T follicular helper cell (primary cell): ENCODE measurements at regions not wholly inside any gene's neighbourhood (a gene's known extent, or its start where the extent isn't known, plus 50 kb on each side); places are given as distances from the start of the nearest gene placed in this dataset.
"Not testable (repeated sequence)": the region's sequence is repeated elsewhere in the genome, so short reads cannot be mapped to it uniquely, and the experiment has no call there.

Source experiments
- DNase-seq: peaks from one replicate; pipeline ENCODE4 v3.0.0-alpha.2; 2020; ENCODE audit warnings: low read depth

- DNase-seq = no peak
Measured at GRCh38 chr9:31807574-31808256, 576.7 kb upstream of the ACO1 start.

- no peak for DNase-seq
Measured at GRCh38 chr9:31808766-31809165, 575.7 kb upstream of the ACO1 start.

- DNase-seq = no peak
Measured at GRCh38 chr9:31820426-31820825, 564.0 kb upstream of the ACO1 start.

GRCh38 chr9:31821583-31821982 is 562.9 kb upstream of the ACO1 start:
- no peak for DNase-seq

GRCh38 chr9:31823365-31823764 is 561.1 kb upstream of the ACO1 start:
- DNase-seq = no peak

- DNase-seq = no peak
Measured at GRCh38 chr9:31824860-31825259, 559.6 kb upstream of the ACO1 start.

- no peak for DNase-seq
Measured at GRCh38 chr9:31837211-31837610, 547.2 kb upstream of the ACO1 start.

GRCh38 chr9:31839273-31839672 is 545.2 kb upstream of the ACO1 start:
- DNase-seq = no peak

- DNase-seq = no peak
Measured at GRCh38 chr9:31840702-31841101, 543.7 kb upstream of the ACO1 start.

GRCh38 chr9:31847963-31848362 is 536.5 kb upstream of the ACO1 start:
- no peak for DNase-seq

GRCh38 chr9:31848505-31849285 is 535.7 kb upstream of the ACO1 start:
- no peak for DNase-seq

GRCh38 chr9:31854187-31854586 is 530.3 kb upstream of the ACO1 start:
- DNase-seq = no peak

- DNase-seq = no peak
Measured at GRCh38 chr9:31868830-31869229, 515.6 kb upstream of the ACO1 start.

GRCh38 chr9:31870276-31870675 is 514.2 kb upstream of the ACO1 start:
- no peak for DNase-seq

- no peak for DNase-seq
Measured at GRCh38 chr9:31873722-31874121, 510.7 kb upstream of the ACO1 start.

GRCh38 chr9:31894008-31894407 is 490.4 kb upstream of the ACO1 start:
- no peak for DNase-seq

GRCh38 chr9:31908158-31908890 is 476.1 kb upstream of the ACO1 start:
- DNase-seq = no peak

- no peak for DNase-seq
Measured at GRCh38 chr9:31908891-31909480, 475.5 kb upstream of the ACO1 start.

GRCh38 chr9:31912636-31913035 is 471.8 kb upstream of the ACO1 start:
- DNase-seq = no peak

GRCh38 chr9:31916591-31917241 is 467.7 kb upstream of the ACO1 start:
- no peak for DNase-seq

- not testable (repeated sequence) for DNase-seq
Measured at GRCh38 chr9:31937737-31938136, 446.7 kb upstream of the ACO1 start.

GRCh38 chr9:31950756-31951155 is 433.7 kb upstream of the ACO1 start:
- DNase-seq = no peak
